Ovary (tissue), 3 donors: ENCODE measurements at regions not wholly inside any gene's neighbourhood (a gene's known extent, or its start where the extent isn't known, plus 50 kb on each side); places are given as distances from the start of the nearest gene placed in this dataset.

ENCODE experiments used
- EP300 ChIP-seq: sonication (generic); formaldehyde crosslinking; IDR thresholded peaks from one replicate; pipeline ENCODE4 v1.6.1; 2017; ENCODE audit warnings: antibody characterized with exemption
- TF ChIP-seq, protein P1 (sequence below), 3 donors: fragments of 450-650 bp in 2 of 3; fragments of 200-600 bp in 1 of 3; IDR thresholded peaks; one replicate each; pipeline versions ENCODE4 v1.5.1 to v1.8.0; 2016 to 2022; ENCODE audit warnings: antibody characterized with exemption in 3 of 3, mild to moderate bottlenecking in 1 of 3
- donor health status: DM: no; HTN: no; CAD: no.

- TF ChIP-seq, protein P1, sequence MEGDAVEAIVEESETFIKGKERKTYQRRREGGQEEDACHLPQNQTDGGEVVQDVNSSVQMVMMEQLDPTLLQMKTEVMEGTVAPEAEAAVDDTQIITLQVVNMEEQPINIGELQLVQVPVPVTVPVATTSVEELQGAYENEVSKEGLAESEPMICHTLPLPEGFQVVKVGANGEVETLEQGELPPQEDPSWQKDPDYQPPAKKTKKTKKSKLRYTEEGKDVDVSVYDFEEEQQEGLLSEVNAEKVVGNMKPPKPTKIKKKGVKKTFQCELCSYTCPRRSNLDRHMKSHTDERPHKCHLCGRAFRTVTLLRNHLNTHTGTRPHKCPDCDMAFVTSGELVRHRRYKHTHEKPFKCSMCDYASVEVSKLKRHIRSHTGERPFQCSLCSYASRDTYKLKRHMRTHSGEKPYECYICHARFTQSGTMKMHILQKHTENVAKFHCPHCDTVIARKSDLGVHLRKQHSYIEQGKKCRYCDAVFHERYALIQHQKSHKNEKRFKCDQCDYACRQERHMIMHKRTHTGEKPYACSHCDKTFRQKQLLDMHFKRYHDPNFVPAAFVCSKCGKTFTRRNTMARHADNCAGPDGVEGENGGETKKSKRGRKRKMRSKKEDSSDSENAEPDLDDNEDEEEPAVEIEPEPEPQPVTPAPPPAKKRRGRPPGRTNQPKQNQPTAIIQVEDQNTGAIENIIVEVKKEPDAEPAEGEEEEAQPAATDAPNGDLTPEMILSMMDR (IDR thresholded peaks at IDR 0.05), result no peak
- TF ChIP-seq EP300, result no peak
Measured at GRCh38 chr4:32485956-32486355, 1765.8 kb downstream of the PCDH7 start.
